ENCODE measurements at regions not wholly inside any gene's neighbourhood (a gene's known extent, or its start where the extent isn't known, plus 50 kb on each side); places are given as distances from the start of the nearest gene placed in this dataset.

DNA sequence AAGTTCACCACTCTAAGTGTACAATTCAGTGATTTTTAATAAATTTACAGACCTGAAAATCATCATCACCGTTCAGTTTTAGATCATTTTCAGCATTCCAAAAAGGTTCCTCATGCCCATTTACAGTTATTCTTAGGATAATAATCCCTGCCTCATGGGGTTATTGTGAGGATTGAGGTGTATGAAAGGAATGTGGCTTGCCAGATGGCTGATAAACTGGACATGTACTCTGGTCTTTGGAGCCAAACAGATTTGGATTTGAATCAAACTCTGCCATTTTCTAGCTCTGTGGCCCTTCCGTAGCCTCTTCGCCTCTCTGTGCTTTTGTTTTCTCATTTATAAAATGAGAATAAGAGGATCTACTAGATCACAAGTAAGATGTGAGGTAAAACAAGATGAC, 53.9 kb upstream of the GPRC5B start:
- TF ChIP-seq POLR2A (IDR thresholded peaks at IDR 0.05) (no peak), POLR2AphosphoS5 (IDR thresholded peaks at IDR 0.05) (no peak)

Measured in spleen (tissue), 3 donors.